IPS DF 6.9 (cell line): ENCODE measurements at regions not wholly inside any gene's neighbourhood (a gene's known extent, or its start where the extent isn't known, plus 50 kb on each side); places are given as distances from the start of the nearest gene placed in this dataset.

Source experiments
- DNase-seq: peaks from one replicate; pipeline ENCODE4 v3.0.0-alpha.2; 2013; ENCODE audit warnings: low read depth, low spot score
- H3K27ac ChIP-seq: one replicate; pipeline ENCODE4 v1.5.1; 2013; ENCODE audit warnings: low read length, control low read depth
- H3K27me3 ChIP-seq: 2 replicates; pipeline ENCODE4 v1.6.1; 2013; ENCODE audit warnings: mild to moderate bottlenecking, low read length; ENCODE audit not compliant: control insufficient read depth, insufficient read depth
- H3K36me3 ChIP-seq: 2 replicates; pipeline ENCODE4 v1.6.1; 2013; ENCODE audit warnings: low read length; ENCODE audit not compliant: control insufficient read depth, insufficient read depth
- H3K4me1 ChIP-seq: 2 replicates; pipeline ENCODE4 v1.6.1; 2013; ENCODE audit warnings: low read length; ENCODE audit not compliant: control insufficient read depth, insufficient read depth
- H3K4me3 ChIP-seq: 2 replicates; pipeline ENCODE4 v1.5.1; 2013; ENCODE audit warnings: mild to moderate bottlenecking, low read length
- H3K9me3 ChIP-seq: 2 replicates; pipeline ENCODE4 v1.6.1; 2013; ENCODE audit warnings: low read length, inconsistent platforms; ENCODE audit not compliant: control insufficient read depth, insufficient read depth
- WGBS: extraction: QIAGEN DNeasy Blood & Tissue Kit; methylation state at CpG from one replicate; pipeline ENCODE4 v1.1.7; 2013; ENCODE audit warnings: mixed read lengths, missing lambda C conversion rate; ENCODE audit not compliant: insufficient read length, insufficient coverage; 5-methylcytosine and 5-hydroxymethylcytosine counted together

- Histone ChIP-seq H3K27ac (no peak overlapping the region), H3K4me3 (no peak overlapping the region), H3K4me1 (no peaks in the 10 kb centered on the region), H3K36me3 (no peaks in the 10 kb centered on the region), H3K27me3 (no peaks in the 10 kb centered on the region), H3K9me3 (no peaks in the 10 kb centered on the region)
- no CpG with 5 or more reads among the region's 1 CpG for WGBS
- DNase-seq: no peak
Observed at GRCh38 chr14:34330846-34331245, 131.2 kb downstream of the SPTSSA start.

GRCh38 chr14:34329301-34329700, 132.7 kb downstream of the SPTSSA start:
- no peaks in the 10 kb centered on the region for H3K27me3 ChIP-seq
- no peak for DNase-seq
- no peak overlapping the region for H3K4me3 ChIP-seq
- H3K4me1 ChIP-seq: no peaks in the 10 kb centered on the region
- no peaks in the 10 kb centered on the region for H3K9me3 ChIP-seq
- H3K27ac ChIP-seq: no peak overlapping the region
- no peaks in the 10 kb centered on the region for H3K36me3 ChIP-seq
- no CpG with 5 or more reads among the region's 1 CpG for WGBS

- H3K27ac ChIP-seq: no peak overlapping the region
- DNase-seq: no peak
- no CpG with 5 or more reads among the region's 4 CpGs for WGBS
- no peaks in the 10 kb centered on the region for H3K9me3 ChIP-seq
- H3K36me3 ChIP-seq: no peaks in the 10 kb centered on the region
- no peaks in the 10 kb centered on the region for H3K4me1 ChIP-seq
- no peak overlapping the region for H3K4me3 ChIP-seq
- H3K27me3 ChIP-seq: no peaks in the 10 kb centered on the region
Observed at GRCh38 chr14:34328178-34328577, 133.9 kb downstream of the SPTSSA start.

GRCh38 chr14:34325493-34325892, 136.5 kb downstream of the SPTSSA start:
- Histone ChIP-seq H3K9me3 (no peaks in the 10 kb centered on the region), H3K27me3 (no peaks in the 10 kb centered on the region), H3K36me3 (no peaks in the 10 kb centered on the region), H3K4me1 (no peaks in the 10 kb centered on the region), H3K27ac (no peak overlapping the region), H3K4me3 (no peak overlapping the region)
- DNase-seq: no peak

- DNase-seq: no peak
- H3K9me3 ChIP-seq: no peaks in the 10 kb centered on the region
- no peaks in the 10 kb centered on the region for H3K27me3 ChIP-seq
- H3K27ac ChIP-seq: no peak overlapping the region
- no peaks in the 10 kb centered on the region for H3K4me1 ChIP-seq
- WGBS: no CpG with 5 or more reads among the region's 6 CpGs
- H3K4me3 ChIP-seq: no peak overlapping the region
- no peaks in the 10 kb centered on the region for H3K36me3 ChIP-seq
Observed at GRCh38 chr14:34324363-34324795, 137.7 kb downstream of the SPTSSA start.

- Histone ChIP-seq H3K9me3 (no peaks in the 10 kb centered on the region), H3K27ac (no peak overlapping the region), H3K4me3 (no peak overlapping the region), H3K4me1 (no peaks in the 10 kb centered on the region), H3K27me3 (no peaks in the 10 kb centered on the region), H3K36me3 (no peaks in the 10 kb centered on the region)
- WGBS: no CpG with 5 or more reads among the region's 8 CpGs
- no peak for DNase-seq
Observed at GRCh38 chr14:34322940-34323418, 139.1 kb downstream of the SPTSSA start.

GRCh38 chr14:34319140-34319539, 142.9 kb downstream of the SPTSSA start:
- Histone ChIP-seq H3K36me3 (no peaks in the 10 kb centered on the region), H3K27ac (no peak overlapping the region), H3K4me1 (no peaks in the 10 kb centered on the region), H3K9me3 (no peaks in the 10 kb centered on the region), H3K27me3 (no peaks in the 10 kb centered on the region), H3K4me3 (no peak overlapping the region)
- no peak for DNase-seq
- WGBS: no CpG with 5 or more reads among the region's 4 CpGs

GRCh38 chr14:34318014-34318413, 144.0 kb downstream of the SPTSSA start:
- no CpG with 5 or more reads among the region's 2 CpGs for WGBS

GRCh38 chr14:34310724-34311123, 151.3 kb downstream of the SPTSSA start:
- H3K36me3 ChIP-seq: no peaks in the 10 kb centered on the region
- no peak for DNase-seq
- no peak overlapping the region for H3K4me3 ChIP-seq
- no peaks in the 10 kb centered on the region for H3K9me3 ChIP-seq
- WGBS: no CpG with 5 or more reads among the region's 1 CpG
- H3K4me1 ChIP-seq: no peaks in the 10 kb centered on the region
- no peak overlapping the region for H3K27ac ChIP-seq
- H3K27me3 ChIP-seq: no peaks in the 10 kb centered on the region

More at GRCh38 chr14:34318014-34318413, 144.0 kb downstream of the SPTSSA start:
- no peak overlapping the region for H3K4me3 ChIP-seq
- no peaks in the 10 kb centered on the region for H3K4me1 ChIP-seq
- no peaks in the 10 kb centered on the region for H3K36me3 ChIP-seq
- no peak for DNase-seq
- H3K27ac ChIP-seq: no peak overlapping the region
- no peaks in the 10 kb centered on the region for H3K9me3 ChIP-seq
- no peaks in the 10 kb centered on the region for H3K27me3 ChIP-seq

GRCh38 chr14:34303811-34304210, 158.2 kb downstream of the SPTSSA start:
- Histone ChIP-seq H3K27me3 (no peaks in the 10 kb centered on the region), H3K27ac (no peak overlapping the region), H3K4me3 (no peak overlapping the region), H3K9me3 (no peaks in the 10 kb centered on the region), H3K4me1 (no peaks in the 10 kb centered on the region), H3K36me3 (no peaks in the 10 kb centered on the region)
- DNase-seq: no peak
- no CpG with 5 or more reads among the region's 2 CpGs for WGBS

GRCh38 chr14:34302654-34303053, 159.4 kb downstream of the SPTSSA start:
- WGBS: no CpG with 5 or more reads among the region's 6 CpGs
- Histone ChIP-seq H3K27me3 (no peaks in the 10 kb centered on the region), H3K9me3 (no peaks in the 10 kb centered on the region; the same call in 1 of the 2 replicates), H3K4me1 (no peaks in the 10 kb centered on the region), H3K27ac (no peak overlapping the region), H3K4me3 (no peak overlapping the region), H3K36me3 (no peaks in the 10 kb centered on the region)
- no peak for DNase-seq
